Muscle of leg (tissue), 3 donors: ENCODE measurements at regions not wholly inside any gene's neighbourhood (a gene's known extent, or its start where the extent isn't known, plus 50 kb on each side); places are given as distances from the start of the nearest gene placed in this dataset.
"Not testable (repeated sequence)": the region's sequence is repeated elsewhere in the genome, so short reads cannot be mapped to it uniquely, and the experiment has no call there.

ENCODE experiments used
- DNase-seq: peaks from one replicate; pipeline ENCODE4 v3.0.0; 2013
- H3K27ac ChIP-seq: one replicate; pipeline ENCODE4 v1.5.1; 2013; ENCODE audit warnings: mild to moderate bottlenecking, low read length, control low read depth
- H3K27me3 ChIP-seq: one replicate; pipeline ENCODE4 v1.6.1; 2013; ENCODE audit warnings: low read length; ENCODE audit not compliant: control insufficient read depth, insufficient read depth
- H3K36me3 ChIP-seq: one replicate; pipeline ENCODE4 v1.6.1; 2013; ENCODE audit warnings: low read length; ENCODE audit not compliant: control insufficient read depth, insufficient read depth
- H3K4me1 ChIP-seq: one replicate; pipeline ENCODE4 v1.6.1; 2013; ENCODE audit warnings: low read length; ENCODE audit not compliant: control insufficient read depth, insufficient read depth
- H3K4me3 ChIP-seq: one replicate; pipeline ENCODE4 v1.5.1; 2013; ENCODE audit warnings: low read length, control low read depth
- H3K9me3 ChIP-seq: replicated peaks from 2 replicates; pipeline ENCODE4 v1.6.1; 2013; ENCODE audit warnings: low read depth, low read length; ENCODE audit not compliant: control insufficient read depth
- WGBS: methylation state at CpG from one replicate; pipeline ENCODE4 v1.1.5; 2013; ENCODE audit warnings: missing lambda C conversion rate; ENCODE audit not compliant: insufficient coverage; 5-methylcytosine and 5-hydroxymethylcytosine counted together

DNA sequence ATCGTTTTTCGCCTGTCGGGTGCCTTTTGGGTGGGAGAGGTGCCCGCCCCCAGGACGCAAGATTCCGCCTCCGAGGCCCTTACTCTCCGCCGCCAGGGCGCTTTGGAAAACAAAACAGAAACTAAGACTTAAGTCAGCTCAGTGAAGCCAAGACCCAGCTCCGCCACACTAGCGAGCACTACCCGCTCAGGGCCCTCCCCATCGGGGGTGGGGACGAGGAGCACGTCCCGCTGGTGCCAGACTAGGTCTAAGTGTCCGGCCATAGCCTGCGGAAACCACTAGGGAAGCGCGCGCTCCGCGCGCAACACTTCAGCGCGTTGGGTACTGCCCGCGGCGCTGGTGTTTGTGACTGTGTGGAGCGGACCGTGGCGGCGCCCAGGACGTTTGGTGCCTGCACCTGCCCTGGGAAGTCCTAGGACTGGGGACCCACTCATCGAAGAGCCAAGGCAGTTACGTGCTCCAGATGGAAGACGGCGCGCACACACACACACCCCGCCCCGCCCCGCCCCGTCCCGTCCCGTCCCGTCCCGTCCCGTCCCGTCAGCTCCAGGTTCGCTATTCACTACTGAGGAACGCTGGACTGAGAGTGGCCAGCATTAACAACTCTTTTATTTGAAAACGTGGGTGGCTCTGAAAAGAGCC is 57.6 kb upstream of the BOLA1 start:
- DNase-seq, H3K27ac ChIP-seq, H3K9me3 ChIP-seq, H3K4me1 ChIP-seq, H3K27me3 ChIP-seq, H3K36me3 ChIP-seq, H3K4me3 ChIP-seq: not testable (repeated sequence)
- WGBS = no CpG with 5 or more reads among the region's 53 CpGs

DNA sequence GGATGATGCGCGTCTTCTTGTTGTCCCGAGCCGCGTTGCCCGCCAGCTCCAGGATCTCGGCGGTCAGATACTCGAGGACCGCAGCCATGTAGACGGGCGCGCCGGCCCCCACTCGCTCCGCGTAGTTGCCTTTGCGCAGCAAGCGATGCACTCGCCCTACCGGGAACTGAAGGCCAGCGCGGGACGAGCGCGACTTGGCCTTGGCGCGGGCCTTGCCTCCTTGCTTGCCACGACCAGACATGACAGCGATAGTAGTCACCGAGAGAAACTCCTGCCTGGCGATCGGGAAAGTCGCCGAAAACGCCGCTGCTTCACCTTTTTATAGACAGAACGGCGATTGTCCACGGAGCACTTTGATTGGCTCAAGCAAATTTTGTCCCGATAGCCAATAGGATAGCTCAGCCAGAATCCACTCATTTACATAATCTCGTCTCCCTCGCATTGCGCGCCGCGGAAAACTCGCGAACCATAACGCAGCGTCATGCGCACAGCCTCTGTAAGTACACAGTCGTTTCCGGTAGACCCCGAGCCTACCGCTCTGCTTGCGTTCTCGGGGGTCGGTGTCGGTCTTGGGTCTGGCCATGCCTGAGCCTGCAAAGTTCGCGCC is 56.8 kb upstream of the BOLA1 start:
- not testable (repeated sequence) for H3K36me3 ChIP-seq, H3K9me3 ChIP-seq, H3K27ac ChIP-seq, DNase-seq, H3K27me3 ChIP-seq, H3K4me3 ChIP-seq, H3K4me1 ChIP-seq
- WGBS = no CpG with 5 or more reads among the region's 62 CpGs

DNA sequence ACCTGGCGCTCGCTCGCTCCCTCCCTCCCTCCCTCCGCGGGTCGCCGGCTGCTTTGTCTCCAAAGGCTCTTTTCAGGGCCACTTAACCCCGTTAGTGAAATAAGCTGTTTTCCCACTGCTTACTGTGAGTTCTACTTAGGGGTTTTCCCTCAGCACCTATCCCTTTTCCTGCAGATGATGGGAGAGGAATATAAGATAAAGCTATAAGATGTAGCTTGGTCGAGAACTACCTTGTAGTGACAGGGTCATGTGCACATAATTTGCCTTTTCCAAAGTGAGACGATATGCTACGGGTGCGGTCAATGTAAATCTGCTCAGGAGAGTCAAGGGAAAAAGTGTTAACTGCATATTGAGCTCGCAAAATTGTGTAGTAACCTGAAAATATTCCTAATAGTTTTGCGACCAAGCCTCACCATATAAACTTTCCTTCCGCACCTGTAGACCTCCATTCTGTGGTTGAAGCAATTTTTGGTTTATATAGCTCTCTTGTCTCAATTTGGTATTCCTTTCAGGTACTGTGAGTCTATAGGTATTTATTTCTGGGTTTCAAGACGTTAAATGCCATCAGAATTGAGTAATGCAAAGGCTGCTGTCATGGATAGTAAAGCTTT is 55.8 kb upstream of the BOLA1 start:
- no peak for DNase-seq
- no peaks in the 10 kb centered on the region for H3K27me3 ChIP-seq
- peaks cover 3% of the 10 kb centered on the region for H3K36me3 ChIP-seq
- peaks cover 6% of the 10 kb centered on the region for H3K4me1 ChIP-seq
- peak overlapping the region; percentile 62 for H3K4me3 ChIP-seq
- no peaks in the 10 kb centered on the region for H3K9me3 ChIP-seq
- 0% methylated on average over 3 of the region's 16 CpGs for WGBS
- peak overlapping the region; percentile 92 for H3K27ac ChIP-seq

DNA sequence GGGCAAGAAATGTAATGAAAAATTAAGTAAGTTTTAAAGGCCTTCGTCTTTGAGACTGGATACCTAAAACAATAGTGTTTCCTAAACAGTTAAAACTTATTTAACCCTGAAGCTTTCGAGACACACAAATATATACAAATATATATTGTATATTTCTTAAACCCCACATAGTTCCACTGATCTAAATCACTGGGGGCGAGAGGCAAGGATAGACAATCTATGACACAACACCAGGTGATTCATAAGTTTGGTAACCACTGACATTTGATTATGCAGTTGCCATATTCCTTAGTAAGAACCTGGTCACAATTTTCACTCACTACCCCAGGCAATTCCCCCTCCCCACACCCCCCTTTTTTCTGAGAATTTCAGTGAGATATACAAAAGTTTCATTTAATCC is 55.3 kb upstream of the BOLA1 start:
- H3K36me3 ChIP-seq = peaks cover 3% of the 10 kb centered on the region
- H3K27me3 ChIP-seq = no peaks in the 10 kb centered on the region
- peaks cover 6% of the 10 kb centered on the region for H3K4me1 ChIP-seq
- DNase-seq = no peak
- H3K9me3 ChIP-seq = no peaks in the 10 kb centered on the region
- H3K27ac ChIP-seq = no peak overlapping the region
- no CpG with 5 or more reads among the region's 3 CpGs for WGBS
- peak overlapping the region; percentile 62 for H3K4me3 ChIP-seq

DNA sequence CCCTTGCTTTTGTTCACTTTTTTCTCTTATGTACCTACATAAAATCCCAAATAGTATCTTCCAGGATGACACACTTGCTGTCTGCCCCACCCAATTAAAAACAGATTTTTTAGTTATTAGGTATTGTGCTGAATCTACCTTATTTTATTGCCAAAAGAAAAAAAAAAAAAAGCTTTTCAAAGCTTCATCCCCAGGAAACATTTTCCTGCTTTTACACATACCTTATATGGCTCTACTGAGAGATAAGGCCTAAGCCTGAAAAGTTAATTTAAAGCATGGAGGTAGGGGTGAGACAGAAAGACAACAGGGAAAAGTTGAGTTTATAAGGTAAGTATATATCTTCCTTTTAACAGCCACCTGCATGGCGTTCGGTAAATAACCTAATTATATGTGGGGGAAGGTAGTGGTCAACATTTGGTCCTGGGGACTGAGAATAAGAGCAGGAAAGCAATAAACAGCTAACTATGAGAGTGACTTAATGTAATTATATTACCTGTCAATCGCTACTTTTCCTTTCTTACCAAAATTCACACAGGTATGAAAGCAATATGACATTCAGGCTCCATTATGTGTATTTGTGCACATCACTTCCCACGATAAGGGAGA is 54.6 kb upstream of the BOLA1 start:
- no peak for DNase-seq
- Histone ChIP-seq H3K36me3 (peaks cover 3% of the 10 kb centered on the region), H3K27ac (no peak overlapping the region), H3K9me3 (no peaks in the 10 kb centered on the region), H3K4me3 (no peak overlapping the region), H3K4me1 (peaks cover 10% of the 10 kb centered on the region), H3K27me3 (no peaks in the 10 kb centered on the region)
- WGBS = no CpG with 5 or more reads among the region's 4 CpGs

DNA sequence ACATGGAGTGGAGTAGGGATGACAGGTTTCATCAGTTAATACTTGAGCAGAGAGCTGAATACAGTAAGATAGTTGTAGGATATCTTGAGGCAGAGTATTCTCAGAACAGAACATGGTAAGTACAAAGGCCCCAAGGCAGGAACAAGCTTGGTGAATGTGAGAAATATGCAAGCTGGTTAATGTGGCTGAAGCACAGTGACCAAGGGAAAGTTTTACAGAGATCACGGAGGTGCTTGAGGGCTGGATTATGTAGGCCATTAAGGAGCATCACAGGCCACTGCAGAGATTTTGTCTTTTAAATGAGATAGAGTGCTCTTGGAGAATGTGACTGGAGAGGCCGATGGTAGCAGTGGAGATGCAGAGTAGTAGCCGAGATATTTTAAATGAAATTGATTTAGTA is 54.0 kb upstream of the BOLA1 start:
- Histone ChIP-seq H3K4me1 (peaks cover 12% of the 10 kb centered on the region), H3K9me3 (no peaks in the 10 kb centered on the region), H3K27ac (no peak overlapping the region), H3K27me3 (no peaks in the 10 kb centered on the region), H3K36me3 (peaks cover 3% of the 10 kb centered on the region), H3K4me3 (no peak overlapping the region)
- DNase-seq = no peak
- WGBS = 34% methylated on average over 3 of the region's 3 CpGs

DNA sequence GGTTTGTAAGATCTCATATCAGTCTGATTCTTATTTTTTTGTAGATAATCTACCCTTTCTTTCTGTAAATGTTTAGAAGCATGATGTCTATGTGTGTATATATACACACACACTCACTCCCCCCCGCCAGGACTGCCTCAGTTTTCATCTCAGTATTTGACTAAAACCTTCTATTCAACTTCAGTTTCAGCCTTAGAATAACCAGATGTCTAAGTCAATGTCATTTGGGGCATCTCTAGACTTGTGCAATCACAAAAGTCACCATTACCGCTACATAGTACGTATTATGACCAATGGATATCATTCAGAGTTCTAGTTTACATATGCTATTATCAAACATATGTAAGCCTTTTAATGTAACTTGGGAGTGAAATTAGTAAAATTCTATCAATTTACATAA is 53.3 kb upstream of the BOLA1 start:
- H3K4me1 ChIP-seq = peaks cover 12% of the 10 kb centered on the region
- H3K27me3 ChIP-seq = no peaks in the 10 kb centered on the region
- no peak overlapping the region for H3K4me3 ChIP-seq
- DNase-seq = no peak
- WGBS = no CpG with 5 or more reads among the region's 3 CpGs
- H3K9me3 ChIP-seq = no peaks in the 10 kb centered on the region
- H3K27ac ChIP-seq = no peak overlapping the region
- peaks cover 3% of the 10 kb centered on the region for H3K36me3 ChIP-seq

DNA sequence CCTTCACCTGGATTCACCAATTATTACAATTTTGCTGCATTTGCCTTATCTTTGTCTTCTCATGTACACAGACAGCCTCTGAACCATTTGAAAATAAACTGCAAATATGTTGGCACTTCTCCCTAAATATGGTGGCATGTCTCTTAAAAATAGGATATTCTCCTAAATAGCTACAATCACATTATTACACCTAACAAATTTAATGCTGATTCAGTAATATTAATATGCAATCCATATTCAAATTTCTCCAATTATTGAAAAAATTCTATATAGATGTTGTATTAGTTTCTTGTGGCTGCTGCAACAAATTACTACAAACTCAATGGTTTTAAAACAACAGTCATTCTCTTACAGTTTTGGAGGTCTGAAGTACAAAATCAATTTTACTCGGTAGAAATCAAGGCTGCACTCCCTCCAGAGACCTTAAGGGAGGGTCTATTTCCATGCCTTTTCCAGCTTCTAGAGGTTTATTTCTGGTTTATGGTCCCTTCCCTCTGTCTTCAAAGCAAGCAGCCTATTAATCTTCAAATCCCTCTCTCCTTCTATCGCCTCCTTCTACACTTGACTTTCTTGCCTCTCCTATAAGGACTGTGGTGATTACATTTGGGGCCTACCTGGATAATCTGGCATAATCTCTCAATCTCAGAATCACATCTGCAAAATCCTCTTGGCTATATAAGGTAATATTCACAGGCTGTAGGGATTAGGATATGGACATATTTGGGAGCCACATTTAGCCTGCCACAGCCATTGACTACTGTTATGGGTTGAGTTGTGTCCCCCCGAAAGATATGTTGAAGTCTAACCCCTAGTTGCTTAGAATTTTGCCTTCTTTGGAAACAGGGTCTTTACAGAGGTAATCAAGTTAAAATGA is 52.5 kb upstream of the BOLA1 start:
- no peaks in the 10 kb centered on the region for H3K27me3 ChIP-seq
- no peak overlapping the region for H3K4me3 ChIP-seq
- no peak for DNase-seq
- 17% methylated on average over 1 of the region's 3 CpGs for WGBS
- H3K36me3 ChIP-seq = peaks cover 3% of the 10 kb centered on the region
- H3K9me3 ChIP-seq = no peaks in the 10 kb centered on the region
- H3K4me1 ChIP-seq = peaks cover 12% of the 10 kb centered on the region
- H3K27ac ChIP-seq = no peak overlapping the region

DNA sequence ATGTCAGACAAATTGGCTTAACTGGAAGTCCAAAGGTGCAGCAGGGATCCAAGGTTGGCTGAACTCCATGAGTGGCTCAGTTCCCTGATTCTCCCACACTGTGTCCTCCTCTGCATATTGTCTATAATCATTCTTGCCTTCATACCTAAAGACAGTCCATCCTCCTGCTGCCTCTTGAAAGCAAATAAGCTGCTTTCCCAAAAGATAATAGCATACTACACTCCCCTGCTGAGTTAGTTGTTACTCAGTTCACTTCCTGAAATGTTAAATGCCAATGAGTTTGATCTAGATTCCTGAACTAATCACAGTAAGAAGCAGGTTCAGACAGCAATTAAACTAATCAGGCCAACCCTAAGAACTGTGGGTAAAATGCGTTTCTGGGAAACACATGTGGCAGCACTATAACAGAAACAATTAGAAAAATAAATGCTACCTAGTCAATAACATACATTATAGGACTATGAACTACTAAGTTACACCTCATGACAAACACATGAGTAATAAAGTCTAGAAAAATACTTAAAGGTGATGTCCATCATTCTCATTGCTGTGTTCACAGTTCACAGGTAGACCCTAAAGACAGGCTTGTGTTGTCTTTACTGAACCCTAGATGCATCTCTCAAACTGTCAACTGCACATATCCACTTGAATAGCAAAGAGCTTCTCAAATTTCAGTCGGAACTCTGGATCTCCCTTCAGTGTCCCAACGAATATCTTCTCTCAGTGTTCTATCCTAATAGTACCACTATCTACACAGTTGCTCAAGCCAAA is 50.8 kb upstream of the BOLA1 start:
- Histone ChIP-seq H3K27me3 (no peaks in the 10 kb centered on the region), H3K4me1 (peaks cover 11% of the 10 kb centered on the region), H3K4me3 (no peak overlapping the region), H3K9me3 (no peaks in the 10 kb centered on the region), H3K36me3 (peaks cover 3% of the 10 kb centered on the region), H3K27ac (no peak overlapping the region)
- DNase-seq = no peak
- WGBS = 0% methylated on average over 2 of the region's 3 CpGs
